ENCODE measurements at regions not wholly inside any gene's neighbourhood (a gene's known extent, or its start where the extent isn't known, plus 50 kb on each side); places are given as distances from the start of the nearest gene placed in this dataset.

GRCh38 chr2:160664603-160665140 is 171.1 kb upstream of the RBMS1 start:
- H3K27ac ChIP-seq: no peak overlapping the region
- no peak overlapping the region for H3K4me3 ChIP-seq
- WGBS, 2 donors: 82 to 84% methylated on average over 2 of the region's 2 CpGs
- H3K27me3 ChIP-seq: no peaks in the 10 kb centered on the region
- H3K36me3 ChIP-seq: no peaks in the 10 kb centered on the region
- H3K4me1 ChIP-seq: peaks cover 0 to 26% (median 7%) of the 10 kb centered on the region in 4 donors
- H3K9me3 ChIP-seq: no peaks in the 10 kb centered on the region
- no peak for DNase-seq (ENCODE audit: low spot score in 2 of 2)
- TF ChIP-seq EP300 (IDR thresholded peaks at IDR 0.05): no peak
- TF ChIP-seq CTCF (IDR thresholded peaks at IDR 0.05): no peak
- TF ChIP-seq POLR2A (IDR thresholded peaks at IDR 0.05): no peak

GRCh38 chr2:160666154-160667060 is 172.8 kb upstream of the RBMS1 start:
- Histone ChIP-seq H3K27ac (peak overlapping the region in 3 of 4 donors; percentile 9 to 81 (median 76)), H3K9me3 (no peaks in the 10 kb centered on the region), H3K4me3 (no peak overlapping the region), H3K27me3 (no peaks in the 10 kb centered on the region), H3K36me3 (no peaks in the 10 kb centered on the region), H3K4me1 (peaks cover 0 to 26% (median 7%) of the 10 kb centered on the region in 4 donors)
- WGBS, 2 donors: 1 to 2% methylated on average over 5 of the region's 5 CpGs
- no peak for DNase-seq (ENCODE audit: low spot score in 2 of 2)
- TF ChIP-seq CTCF (IDR thresholded peaks at IDR 0.05) (no peak), EP300 (IDR thresholded peaks at IDR 0.05) (peak in 1 of 2 donors; percentile 82)

GRCh38 chr2:160667811-160668210 is 174.2 kb upstream of the RBMS1 start:
- no peaks in the 10 kb centered on the region for H3K9me3 ChIP-seq
- no peaks in the 10 kb centered on the region for H3K27me3 ChIP-seq
- no peaks in the 10 kb centered on the region for H3K36me3 ChIP-seq
- H3K4me1 ChIP-seq: peaks cover 0 to 31% (median 7%) of the 10 kb centered on the region in 4 donors
- DNase-seq (ENCODE audit: low spot score in 2 of 2): no peak
- H3K27ac ChIP-seq: no peak overlapping the region
- TF ChIP-seq POLR2A (IDR thresholded peaks at IDR 0.05): no peak
- TF ChIP-seq CTCF (IDR thresholded peaks at IDR 0.05): no peak
- TF ChIP-seq EP300 (IDR thresholded peaks at IDR 0.05): no peak
- H3K4me3 ChIP-seq: no peak overlapping the region

GRCh38 chr2:160670618-160671017 is 177.0 kb upstream of the RBMS1 start:
- Histone ChIP-seq H3K27me3 (no peaks in the 10 kb centered on the region), H3K36me3 (no peaks in the 10 kb centered on the region), H3K4me1 (peaks cover 0 to 31% (median 7%) of the 10 kb centered on the region in 4 donors), H3K27ac (no peak overlapping the region), H3K9me3 (peaks cover 0 to 6% (median 0%) of the 10 kb centered on the region in 4 donors), H3K4me3 (no peak overlapping the region)
- WGBS, 2 donors: 87 to 91% methylated on average over 5 of the region's 5 CpGs
- TF ChIP-seq EP300 (IDR thresholded peaks at IDR 0.05) (no peak), CTCF (IDR thresholded peaks at IDR 0.05) (no peak), POLR2A (IDR thresholded peaks at IDR 0.05) (no peak)
- DNase-seq (ENCODE audit: low spot score in 2 of 2): no peak

- H3K36me3 ChIP-seq: no peaks in the 10 kb centered on the region
- TF ChIP-seq EP300 (IDR thresholded peaks at IDR 0.05): no peak
- TF ChIP-seq CTCF (IDR thresholded peaks at IDR 0.05): no peak
- no peak for TF ChIP-seq POLR2A (IDR thresholded peaks at IDR 0.05)
- H3K9me3 ChIP-seq: peaks cover 0 to 6% (median 0%) of the 10 kb centered on the region in 4 donors
- no peak overlapping the region for H3K4me3 ChIP-seq
- H3K27me3 ChIP-seq: no peaks in the 10 kb centered on the region
- peaks cover 0 to 15% (median 0%) of the 10 kb centered on the region in 4 donors for H3K4me1 ChIP-seq
- no peak overlapping the region for H3K27ac ChIP-seq
- WGBS, 2 donors: 41 to 42% methylated on average over 1 of the region's 1 CpG
- DNase-seq (ENCODE audit: low spot score in 2 of 2): no peak
These were observed 178.6 kb upstream of the RBMS1 start for GRCh38 chr2:160672211-160672610.

Measured in tibial nerve (tissue), 4 donors.